ENCODE measurements at regions not wholly inside any gene's neighbourhood (a gene's known extent, or its start where the extent isn't known, plus 50 kb on each side); places are given as distances from the start of the nearest gene placed in this dataset.
"Not testable (repeated sequence)": the region's sequence is repeated elsewhere in the genome, so short reads cannot be mapped to it uniquely, and the experiment has no call there.

DNA sequence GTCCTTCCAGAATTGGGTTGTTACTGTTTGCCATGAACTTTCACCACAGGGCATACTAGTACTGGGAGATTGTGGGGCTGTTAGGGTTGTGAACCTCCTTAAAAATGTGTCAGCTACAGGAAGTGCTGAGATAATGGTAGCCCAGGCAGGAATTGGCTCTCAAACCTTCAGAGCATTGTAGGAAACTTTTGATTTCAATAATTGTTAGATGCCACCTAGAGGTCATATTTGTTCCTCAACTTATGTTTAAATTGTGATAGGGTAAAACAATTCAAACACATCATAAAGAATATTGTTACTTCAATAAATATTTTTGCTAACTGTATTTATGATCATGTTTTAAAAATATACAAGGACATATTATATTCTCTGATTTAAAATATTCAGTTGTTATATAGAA is 594.6 kb downstream of the ADCYAP1 start:
- DNase-seq: no peak

DNA sequence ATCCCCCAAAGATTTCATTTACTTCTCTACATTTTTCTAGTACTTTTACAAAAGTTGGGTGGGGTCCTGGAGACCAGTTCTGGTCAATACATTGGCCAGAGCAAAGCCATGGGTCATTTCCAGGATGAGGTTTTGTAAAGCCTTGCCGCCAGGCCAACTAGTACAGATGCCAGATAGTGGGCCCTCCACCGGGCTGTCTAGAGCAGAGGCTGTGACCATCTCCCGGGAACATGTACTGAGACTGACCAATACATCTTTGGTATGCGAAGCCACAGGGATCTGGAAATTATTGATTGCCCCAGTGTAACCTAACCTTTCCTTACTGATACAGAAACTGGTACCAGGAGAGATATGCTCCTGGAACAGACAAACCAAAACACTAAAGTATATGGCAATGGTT is 599.2 kb downstream of the ADCYAP1 start:
- no peak for DNase-seq

DNA sequence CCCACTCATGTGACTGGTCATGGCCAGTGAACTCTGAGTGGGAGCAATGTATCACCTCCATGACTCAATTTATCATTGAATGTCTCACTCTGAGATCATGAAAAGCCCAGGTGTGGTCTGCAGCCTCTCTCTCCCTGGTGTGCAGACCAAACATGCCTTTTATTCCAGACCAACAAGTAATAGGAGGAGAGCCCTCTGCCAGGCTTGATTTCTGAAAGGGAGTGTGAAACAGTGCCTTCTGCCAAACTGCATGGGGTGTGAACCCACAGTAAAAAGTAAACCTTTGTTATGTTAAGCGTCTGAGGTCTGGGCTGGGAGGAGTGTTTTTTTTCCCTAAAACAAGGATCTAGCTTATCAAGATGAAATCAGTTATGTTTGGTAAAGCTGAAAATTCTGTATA is 601.2 kb downstream of the ADCYAP1 start:
- DNase-seq: no peak

DNA sequence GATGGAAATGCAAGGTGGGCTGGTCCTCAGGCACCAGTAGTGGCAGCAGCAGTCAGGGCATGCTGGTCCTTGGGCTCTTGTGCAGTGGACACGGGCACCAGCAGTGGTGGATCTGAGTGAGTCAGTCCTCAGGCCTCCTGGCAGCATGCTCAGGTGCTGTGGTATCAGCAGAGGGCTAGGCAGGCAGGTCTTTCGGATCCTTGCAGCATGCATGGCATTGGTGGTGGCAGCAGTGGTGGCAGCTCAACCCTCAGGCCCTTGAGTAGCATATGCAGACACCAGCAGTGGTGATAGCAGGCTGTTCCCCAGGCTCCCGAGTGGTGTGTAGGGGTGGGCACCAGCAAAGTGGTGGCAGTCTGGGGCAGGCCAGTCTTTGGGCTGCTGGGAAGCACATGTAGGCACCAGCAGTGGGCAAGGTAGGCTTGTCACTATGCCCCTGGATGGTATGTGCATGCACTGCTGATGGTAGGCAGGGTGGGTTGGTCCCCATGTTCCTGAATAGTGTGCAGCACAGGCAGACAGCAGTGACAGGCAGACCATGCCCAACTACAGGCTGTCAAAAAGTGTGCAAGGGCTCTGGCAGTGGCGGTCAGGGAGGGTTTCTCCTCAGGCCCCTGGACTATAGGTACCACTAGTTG is 606.0 kb downstream of the ADCYAP1 start:
- no peak for DNase-seq

DNA sequence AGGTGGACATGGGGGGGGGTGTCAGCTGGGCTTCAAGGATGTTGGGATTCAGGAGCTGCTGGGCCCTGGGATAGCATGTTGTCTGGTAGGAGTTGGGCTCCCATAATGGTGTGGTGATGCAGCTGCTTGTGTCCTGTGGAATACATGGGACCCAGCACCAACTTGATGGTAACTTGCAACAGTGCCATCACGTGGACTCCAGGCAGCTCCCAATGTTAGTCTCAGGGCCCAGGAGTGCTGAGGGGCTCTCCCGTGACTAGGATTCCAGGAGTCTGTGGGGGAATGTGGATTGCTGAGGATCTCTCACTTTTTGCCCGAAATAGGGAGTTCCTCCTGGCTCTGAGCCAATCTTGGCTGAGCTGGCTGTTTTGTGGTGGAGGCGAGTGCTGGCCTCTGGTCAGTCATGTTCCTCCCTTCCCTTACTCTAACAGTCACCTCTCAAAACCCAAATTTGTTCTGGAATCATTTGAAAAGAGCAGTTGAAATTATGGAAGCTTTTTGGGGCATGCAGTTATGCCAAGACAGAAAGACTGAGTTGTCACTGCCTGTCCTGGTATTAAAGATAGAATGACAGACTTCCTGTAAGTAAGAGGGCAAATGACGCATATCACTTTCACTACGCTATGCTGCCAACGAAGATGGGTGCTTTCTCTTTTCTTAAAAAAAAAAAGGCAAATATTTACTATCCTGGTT is 607.1 kb downstream of the ADCYAP1 start:
- no peak for DNase-seq

DNA sequence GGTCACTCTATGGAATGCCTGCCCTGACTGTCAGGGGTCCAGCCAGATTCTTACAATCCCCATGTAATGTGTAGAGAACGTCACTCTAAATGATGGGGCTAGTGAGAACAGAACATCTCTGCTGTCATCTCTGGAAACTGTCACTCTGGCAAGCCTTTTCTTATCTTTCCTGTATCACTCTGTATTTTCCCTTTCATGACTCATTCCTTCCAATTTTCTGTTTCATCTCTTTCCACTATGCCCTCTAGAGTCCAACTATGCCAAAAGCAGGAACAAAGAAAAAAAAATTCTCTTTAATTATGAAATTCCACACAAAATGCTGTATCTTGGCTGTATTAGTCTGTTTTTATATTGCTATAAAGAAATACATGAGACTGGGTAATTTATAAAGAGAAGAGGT is 608.8 kb downstream of the ADCYAP1 start:
- no peak for DNase-seq

DNA sequence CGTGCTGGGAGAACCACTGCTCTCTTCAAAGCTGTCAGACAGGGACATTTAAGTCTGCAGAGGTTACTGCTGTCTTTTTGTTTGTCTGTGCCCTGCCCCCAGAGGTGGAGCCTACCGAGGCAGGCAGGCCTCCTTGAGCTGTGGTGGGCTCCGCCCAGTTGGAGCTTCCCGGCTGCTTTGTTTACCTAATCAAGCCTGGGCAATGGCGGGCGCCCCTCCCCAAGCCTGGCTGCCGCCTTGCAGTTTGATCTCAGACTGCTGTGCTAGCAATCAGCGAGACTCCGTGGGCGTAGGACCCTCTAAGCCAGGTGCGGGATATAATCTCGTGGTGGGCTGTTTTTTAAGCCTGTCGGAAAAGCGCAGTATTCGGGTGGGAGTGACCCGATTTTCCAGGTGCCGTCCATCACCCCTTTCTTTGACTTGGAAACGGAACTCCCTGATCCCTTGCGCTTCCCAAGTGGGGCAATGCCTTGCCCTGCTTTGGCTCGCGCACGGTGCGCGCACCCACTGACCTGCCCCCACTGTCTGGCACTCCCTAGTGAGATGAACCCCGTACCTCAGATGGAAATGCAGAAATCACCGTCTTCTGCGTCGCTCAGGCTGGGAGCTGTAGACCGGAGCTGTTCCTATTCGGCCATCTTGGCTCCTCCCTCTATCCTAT is 617.0 kb downstream of the ADCYAP1 start:
- not testable (repeated sequence) for DNase-seq

DNA sequence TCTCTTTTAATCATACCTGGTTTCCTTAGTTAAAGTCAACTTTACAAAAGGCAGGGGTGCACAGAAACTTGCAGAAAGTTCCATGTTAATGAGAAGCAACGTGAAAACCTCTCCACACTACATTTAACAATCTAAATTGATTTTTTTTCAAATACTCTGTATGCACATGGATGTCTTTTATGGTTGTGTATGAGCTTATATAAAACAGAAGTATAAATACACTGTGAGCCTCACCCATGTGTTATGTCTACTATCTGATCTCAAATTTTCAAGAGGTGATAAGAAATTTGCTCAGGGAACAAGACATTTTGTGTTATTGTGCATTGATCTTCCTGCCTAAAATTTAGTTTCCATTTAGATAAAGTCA is 617.6 kb downstream of the ADCYAP1 start:
- no peak for DNase-seq

DNA sequence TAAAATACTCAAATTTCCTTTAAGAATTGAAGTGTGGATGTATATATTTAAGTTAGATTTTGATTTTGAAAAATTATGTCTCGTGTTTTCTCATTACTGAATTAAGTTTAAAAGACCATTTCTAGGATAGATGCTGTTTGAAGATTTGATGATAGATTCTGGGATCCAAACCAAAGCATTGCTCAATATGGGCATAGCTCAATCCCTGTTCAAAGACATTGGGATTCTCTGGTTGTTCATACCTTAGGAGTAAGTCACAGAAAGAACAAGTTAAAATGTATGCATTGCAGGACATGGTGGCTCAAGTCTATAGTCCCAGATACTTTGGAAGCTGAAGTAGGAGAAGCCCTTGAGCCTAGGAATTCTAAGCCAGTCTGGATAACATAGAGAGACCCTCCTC is 622.3 kb downstream of the ADCYAP1 start:
- DNase-seq: no peak

DNA sequence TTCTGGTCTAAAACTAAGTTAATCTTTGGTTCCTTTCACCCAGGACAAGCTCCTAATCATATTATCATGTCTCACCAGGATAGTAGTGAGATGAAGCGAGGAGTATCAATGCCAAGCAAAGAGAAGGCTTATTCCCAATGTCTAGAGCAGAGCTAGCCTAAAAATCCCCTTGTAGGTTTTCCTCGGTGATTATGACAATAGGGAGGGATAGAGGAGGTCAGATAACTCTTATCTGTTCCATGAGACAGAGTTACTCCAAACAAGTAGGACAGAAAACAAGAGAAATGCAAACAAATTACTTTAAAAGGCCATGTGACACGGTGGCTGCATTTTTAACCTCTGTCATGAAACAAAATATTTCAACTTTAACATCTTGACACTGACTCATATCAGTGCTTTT is 623.1 kb downstream of the ADCYAP1 start:
- no peak for DNase-seq

DNA sequence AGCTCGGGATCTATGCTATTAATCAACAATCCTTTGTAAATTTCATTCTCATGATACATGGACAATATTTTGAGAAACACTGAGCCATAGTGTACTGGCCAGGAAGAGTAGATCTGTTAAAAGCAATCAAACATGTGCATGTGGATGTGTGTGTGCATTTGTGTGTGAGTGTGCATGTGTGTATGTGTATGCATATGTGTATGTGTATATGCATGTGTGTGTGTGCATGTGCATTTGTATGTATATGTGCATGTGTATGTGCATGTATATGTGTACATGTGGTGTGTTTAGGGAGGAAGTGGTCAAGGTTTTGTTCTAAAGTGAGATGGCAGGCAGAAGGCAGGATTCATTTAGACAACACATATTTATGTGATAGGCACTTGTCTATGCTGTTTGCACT is 623.8 kb downstream of the ADCYAP1 start:
- no peak for DNase-seq

DNA sequence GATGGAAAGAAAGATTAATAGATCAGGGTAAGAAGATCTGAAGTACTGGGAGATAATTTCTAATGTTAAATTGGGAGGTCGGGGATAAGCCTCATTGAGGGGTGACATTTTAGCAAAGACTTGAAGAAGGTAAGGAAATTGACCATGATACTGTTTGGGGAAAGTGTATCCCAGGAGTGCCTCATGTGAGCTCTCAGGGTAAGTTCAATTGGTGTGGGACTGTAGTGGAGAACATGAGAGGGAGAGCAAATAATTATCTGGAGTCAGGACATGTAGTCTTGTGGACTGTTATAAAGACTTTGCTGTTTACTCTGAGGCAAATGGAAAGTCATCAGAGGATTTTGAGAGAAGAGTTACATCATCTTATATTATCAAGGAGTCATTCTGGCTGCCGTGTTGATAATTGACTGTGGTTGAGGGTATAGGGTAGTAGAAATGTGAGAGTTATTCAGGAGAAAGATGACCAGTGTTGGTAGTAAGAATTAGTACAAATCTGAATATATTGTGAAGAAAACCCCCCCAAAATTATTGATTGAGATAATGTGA is 624.4 kb downstream of the ADCYAP1 start:
- DNase-seq: no peak

DNA sequence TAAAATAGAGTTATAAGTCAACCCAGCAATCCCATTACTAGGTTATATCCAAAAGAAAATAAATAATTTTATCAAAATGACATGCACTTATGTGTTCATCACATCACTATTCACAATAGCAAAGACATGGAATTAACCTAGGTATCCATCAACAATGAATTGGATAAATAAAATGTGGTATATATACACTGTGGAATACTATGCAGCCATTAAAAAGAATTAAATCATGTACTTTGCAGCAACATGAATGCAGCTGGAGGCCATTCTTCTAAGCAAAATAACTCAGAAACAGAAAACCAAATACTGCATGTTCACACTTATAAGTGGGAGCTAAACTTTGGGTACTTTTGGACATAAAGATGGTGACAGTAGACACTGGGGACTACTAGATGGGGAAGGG is 626.0 kb downstream of the ADCYAP1 start:
- no peak for DNase-seq

DNA sequence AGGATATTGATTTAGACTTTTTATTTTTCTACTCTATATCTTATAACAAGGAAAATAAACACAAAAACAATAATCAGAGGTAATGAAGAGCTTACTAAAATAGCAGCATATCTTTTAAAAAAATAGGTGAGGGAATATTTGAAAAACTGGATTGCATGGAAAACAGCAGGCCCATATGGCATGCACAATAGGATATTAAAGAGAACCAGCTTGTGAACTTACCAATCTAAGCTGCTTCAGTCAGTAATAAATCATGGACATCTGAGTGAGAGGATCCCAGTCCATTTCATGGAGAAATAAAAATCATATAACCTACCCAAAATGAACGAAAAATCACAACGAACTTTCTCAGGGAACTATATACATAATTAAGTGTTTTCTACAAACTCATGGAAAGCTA is 634.6 kb downstream of the ADCYAP1 start:
- no peak for DNase-seq

DNA sequence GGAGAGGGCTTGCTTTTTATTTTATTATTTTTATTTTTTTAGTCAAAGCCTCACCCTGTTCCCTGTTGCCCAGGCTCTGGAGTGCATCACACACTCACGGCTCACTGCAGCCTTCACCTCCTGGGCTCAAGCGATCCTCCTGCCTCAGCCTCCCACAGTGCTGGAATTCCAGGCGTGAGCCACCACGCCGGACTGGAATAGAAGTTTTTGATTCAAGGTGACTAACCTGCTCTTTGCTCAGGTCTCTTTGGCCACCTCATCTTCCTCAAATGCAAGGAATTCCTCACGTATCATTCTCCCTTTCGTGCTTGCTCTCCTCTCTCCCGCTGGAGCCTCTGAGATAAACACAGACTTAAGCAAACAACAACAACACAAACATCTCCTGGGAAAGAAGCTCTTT is 636.8 kb downstream of the ADCYAP1 start:
- no peak for DNase-seq

DNA sequence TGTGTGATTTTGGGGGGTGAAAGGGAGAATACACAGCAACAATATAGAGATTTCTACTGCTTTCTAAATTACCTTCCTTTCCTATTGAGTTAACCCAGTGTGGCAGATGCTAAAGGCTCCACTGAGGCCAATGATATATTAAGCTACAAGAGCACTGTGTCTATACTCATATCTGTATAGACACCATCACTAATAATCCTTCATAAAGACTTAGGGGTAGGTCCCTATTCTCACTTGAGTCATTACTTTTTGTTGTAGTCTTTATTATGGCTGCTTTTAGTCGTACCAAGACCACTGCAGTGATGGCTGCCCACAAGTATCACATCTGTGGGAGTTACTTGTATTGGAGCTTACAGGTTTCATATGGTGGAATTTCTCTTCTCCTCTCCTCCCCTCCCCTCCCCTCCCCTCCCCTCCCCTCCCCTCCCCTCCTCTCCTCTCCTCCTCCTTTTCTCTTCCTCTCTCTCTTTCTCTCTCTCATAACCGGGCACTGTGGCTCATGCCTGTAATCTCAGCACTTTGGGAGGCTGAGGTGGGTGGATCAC is 637.6 kb downstream of the ADCYAP1 start:
- no peak for DNase-seq

DNA sequence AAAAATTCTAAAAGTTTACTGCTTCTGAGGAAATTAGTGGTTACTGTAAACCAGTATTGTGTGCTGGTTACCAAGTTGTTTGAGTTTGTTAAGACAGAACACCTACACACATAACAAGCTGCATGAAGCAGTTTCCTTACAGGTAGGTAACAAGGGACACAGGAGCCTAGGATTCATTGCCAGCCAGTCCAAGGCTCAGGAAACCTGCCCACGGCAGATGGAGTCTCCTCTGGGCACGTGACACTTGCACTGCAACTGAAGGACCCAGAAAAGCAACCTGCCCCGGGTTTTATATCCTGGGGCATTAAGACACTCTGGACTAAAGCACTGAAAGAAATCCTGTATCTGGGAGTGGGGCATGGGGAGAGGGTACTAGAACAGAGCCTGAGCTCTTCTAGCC is 639.3 kb downstream of the ADCYAP1 start:
- no peak for DNase-seq

DNA sequence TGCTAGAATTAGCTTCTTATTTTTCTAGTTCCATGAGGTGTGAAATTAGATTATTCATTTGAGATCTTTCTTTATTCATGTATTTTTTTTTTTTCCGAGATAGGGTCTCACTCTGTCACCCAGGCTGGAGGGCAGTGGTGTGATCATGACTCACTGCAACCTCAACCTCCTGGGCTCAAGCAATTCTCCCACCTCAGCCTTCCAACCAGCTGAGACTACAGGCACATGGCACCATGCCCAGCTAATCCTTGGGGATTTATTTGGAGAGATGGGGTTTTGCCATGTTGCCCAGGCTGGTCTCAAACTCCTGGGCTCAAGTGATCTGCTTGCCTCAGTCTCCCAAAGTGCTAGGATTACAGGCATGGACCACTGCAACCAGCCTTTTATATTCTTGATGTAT is 653.0 kb downstream of the ADCYAP1 start:
- DNase-seq: not testable (repeated sequence)

DNA sequence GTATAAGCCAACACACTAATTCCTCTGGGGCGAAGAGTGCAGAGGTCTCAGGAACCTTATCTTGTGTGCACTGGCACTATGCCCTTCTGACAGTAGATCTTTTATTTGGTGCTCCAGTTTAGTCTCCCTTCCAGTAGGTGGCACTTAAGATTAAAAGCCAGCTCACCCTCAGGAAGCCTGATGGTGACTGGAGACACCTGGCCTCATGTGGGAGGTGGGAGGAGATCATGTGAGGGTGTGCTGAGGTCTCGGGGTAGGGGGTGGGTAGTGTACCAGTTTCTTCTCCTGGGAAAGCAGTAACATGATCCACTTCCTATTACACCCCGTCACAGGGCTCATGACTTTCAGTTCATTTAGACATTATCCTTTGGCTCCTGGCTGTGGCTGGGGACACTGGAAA is 654.9 kb downstream of the ADCYAP1 start:
- no peak for DNase-seq

DNA sequence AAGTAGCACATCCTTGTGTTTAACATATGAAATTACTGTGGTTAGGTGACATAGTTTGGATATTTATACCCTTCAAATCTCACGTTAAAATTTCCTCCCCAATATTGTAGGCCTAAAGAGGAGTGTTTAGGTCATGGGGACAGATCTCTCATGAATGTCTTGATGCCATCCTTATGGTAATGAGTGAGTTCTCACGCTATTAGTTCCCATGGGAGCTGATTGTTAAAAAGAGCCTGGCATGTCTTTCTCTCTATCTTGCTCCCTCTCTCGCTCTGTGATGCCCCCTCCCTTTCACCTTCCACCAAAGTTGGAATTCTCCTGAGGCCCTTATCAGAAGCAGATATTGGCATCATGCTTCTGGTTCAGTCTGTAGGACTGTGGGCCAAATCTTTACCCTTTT is 660.1 kb downstream of the ADCYAP1 start:
- DNase-seq: no peak

DNA sequence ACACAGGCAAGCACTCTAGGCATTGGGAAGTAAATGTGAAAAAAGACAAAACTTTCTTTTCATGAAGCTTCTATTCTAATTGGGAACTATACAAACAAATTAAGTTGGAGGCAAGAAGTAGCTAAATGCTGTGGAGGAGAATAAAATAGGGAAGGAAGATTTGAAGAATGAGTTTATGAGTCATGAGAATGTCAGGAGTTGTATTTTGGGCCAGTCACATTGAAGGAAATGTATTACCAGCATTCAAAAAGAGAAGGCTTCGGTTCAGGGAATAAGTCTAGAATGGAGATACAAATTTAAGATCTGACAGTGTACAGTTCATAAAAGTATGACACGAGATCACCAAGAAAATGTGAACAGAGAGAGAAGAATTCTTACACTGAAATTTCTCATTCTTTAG is 666.5 kb downstream of the ADCYAP1 start:
- DNase-seq: no peak

DNA sequence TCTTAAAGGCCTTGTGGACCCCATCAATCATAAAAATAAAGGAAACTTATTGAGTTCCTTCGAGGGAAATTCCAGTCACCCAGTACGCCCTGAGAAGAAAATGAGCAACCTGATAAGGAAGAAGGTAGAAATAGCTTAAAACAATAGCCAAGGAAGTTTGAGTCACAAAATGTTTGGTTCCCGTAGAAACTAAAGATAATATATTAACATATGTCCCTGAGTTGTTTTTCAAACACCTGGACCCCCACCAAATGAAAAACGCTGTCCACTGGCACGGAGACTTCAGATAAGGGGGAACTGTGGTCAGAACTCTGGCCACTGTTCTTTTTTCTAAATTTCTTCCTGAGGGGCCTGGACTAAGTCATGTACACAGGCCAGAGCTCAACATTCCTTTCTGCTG is 669.1 kb downstream of the ADCYAP1 start:
- DNase-seq: no peak

DNA sequence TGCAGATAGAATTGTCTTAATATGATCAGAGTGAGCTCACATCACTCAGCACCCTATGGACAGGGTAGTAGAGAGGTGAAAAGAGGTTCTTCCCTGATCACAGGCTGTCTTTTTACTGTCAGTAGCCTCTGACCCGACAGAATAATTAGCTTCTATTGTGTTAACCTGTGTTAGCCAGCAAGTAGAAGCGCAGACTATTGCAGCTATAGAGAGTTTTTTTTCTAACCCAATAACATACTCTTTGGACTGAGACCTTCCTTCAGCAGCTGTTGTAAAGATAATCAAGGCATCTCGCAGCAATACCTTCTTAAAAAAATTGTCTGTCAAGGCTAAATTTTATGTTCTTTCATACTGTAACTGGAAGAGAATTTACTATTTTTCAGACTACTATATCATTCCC is 670.4 kb downstream of the ADCYAP1 start:
- no peak for DNase-seq

DNA sequence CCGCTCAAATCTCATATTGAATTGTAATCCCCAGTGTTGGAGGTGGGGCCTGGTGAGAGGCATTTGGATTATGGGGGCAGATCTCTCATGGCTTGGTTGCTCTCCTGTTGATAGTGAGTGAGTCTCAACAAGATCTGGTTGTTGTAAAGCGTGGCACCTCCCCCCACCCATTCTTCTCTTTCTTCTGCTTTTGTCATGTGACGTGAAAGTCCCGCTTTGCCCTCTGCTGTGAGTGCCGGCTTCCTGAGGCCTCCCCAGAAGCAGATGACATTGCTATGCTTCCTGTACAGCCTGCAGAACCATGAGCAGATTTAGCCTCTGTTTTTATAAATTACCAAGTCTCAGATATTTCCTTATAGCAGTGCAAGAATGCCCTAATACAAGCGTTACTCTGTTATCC is 673.8 kb downstream of the ADCYAP1 start:
- DNase-seq: no peak
